Activated CD8-positive, alpha-beta memory T cell treated with anti-CD3 and anti-CD28 coated beads, Interleukin-2, amount 10 ng/mL, durations not matched to agents 7 days and 5 days (primary cell): ENCODE measurements at regions not wholly inside any gene's neighbourhood (a gene's known extent, or its start where the extent isn't known, plus 50 kb on each side); places are given as distances from the start of the nearest gene placed in this dataset.
"Not testable (repeated sequence)": the region's sequence is repeated elsewhere in the genome, so short reads cannot be mapped to it uniquely, and the experiment has no call there.

ENCODE experiments used
- ATAC-seq: fragments of 150-1000 bp; cut with Tn5 transposase; one replicate; pipeline ENCODE4 v1.10.0; 2021; ENCODE audit warnings: moderate library complexity
- CTCF ChIA-PET: fragments of 350-600 bp; sonication (Branson Sonifier 250); formaldehyde crosslinking; loops from one replicate; lab custom pipeline; 2021; ENCODE audit warnings: antibody characterized with exemption; lab: Charles Lee
- DNase-seq: peaks from one replicate; pipeline ENCODE4 v3.0.0-alpha.2; 2020
- H3K27ac Mint-ChIP-seq: one replicate; pipeline ENCODE4 v1.8.0; 2021; ENCODE audit warnings: mild to moderate bottlenecking, mixed read lengths
- H3K27me3 Mint-ChIP-seq: one replicate; pipeline ENCODE4 v1.8.0; 2021; ENCODE audit warnings: mixed read lengths
- H3K36me3 Mint-ChIP-seq: one replicate; pipeline ENCODE4 v1.8.0; 2021; ENCODE audit warnings: mild to moderate bottlenecking, mixed read lengths
- H3K4me1 Mint-ChIP-seq: one replicate; pipeline ENCODE4 v1.8.0; 2021; ENCODE audit warnings: mixed read lengths
- H3K4me3 Mint-ChIP-seq: one replicate; pipeline ENCODE4 v1.8.0; 2021; ENCODE audit warnings: mild to moderate bottlenecking, moderate library complexity, mixed read lengths
- H3K9me3 Mint-ChIP-seq: one replicate; pipeline ENCODE4 v1.8.0; 2022; ENCODE audit warnings: low read depth, mixed read lengths

- peaks cover 15% of the 10 kb centered on the region for H3K9me3 Mint-ChIP-seq
- H3K27me3 Mint-ChIP-seq = no peaks in the 10 kb centered on the region
- CTCF ChIA-PET = no interaction called here
- no peak for ATAC-seq
- H3K27ac Mint-ChIP-seq = no peak overlapping the region
- H3K36me3 Mint-ChIP-seq = peaks cover 2% of the 10 kb centered on the region
- no peak for DNase-seq
- H3K4me3 Mint-ChIP-seq = no peak overlapping the region
- no peaks in the 10 kb centered on the region for H3K4me1 Mint-ChIP-seq
These were observed 291.9 kb downstream of the SH2D4B start for GRCh38 chr10:80829562-80829961.

DNA sequence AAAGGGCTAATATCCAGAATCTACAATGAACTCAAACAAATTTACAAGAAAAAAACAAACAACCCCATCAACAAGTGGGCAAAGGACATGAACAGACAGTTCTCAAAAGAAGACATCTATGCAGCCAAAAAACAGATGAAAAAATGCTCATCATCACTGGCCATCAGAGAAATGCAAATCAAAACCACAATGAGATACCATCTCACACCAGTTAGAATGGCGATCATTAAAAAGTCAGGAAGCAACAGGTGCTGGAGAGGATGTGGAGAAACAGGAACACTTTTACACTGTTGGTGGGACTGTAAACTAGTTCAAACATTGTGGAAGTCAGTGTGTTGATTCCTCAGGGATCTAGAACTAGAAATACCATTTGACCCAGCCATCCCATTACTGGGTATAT, 295.0 kb downstream of the SH2D4B start:
- H3K27me3 Mint-ChIP-seq, ATAC-seq, H3K36me3 Mint-ChIP-seq, H3K4me1 Mint-ChIP-seq, CTCF ChIA-PET, DNase-seq, H3K27ac Mint-ChIP-seq, H3K4me3 Mint-ChIP-seq: not testable (repeated sequence)
- peaks cover 13% of the 10 kb centered on the region for H3K9me3 Mint-ChIP-seq

DNA sequence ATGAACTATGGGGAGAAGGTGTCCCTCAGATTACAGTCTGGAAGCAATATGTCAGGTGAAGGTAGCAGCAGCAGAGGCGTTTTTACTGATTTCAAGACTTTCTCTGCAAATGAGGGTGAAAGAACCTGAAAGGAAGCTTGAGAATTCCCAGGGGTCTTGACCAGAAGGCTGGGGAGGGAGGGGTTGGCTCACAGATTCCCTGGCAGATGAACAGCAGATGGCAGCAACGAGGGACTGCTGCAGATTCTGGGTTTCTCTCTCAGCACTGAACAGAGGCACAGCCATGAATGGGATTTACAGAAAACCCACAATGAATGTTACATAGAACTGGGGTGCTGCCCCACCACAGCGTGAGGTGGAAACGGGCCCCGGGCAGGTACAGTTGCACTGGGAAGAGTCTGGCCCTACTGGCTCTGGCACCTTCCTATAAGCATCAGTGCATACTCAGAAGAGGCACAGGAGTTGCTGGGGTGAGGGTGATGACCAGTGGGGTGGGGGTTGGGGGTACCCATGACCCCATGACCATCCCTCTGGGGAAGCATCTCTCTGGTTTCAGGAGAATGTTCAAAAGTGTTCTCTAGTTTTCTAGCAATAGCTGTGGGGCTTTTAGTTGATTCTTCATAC, 317.8 kb downstream of the SH2D4B start:
- CTCF ChIA-PET = no interaction called here
- Mint-ChIP-seq H3K27ac (no peak overlapping the region), H3K9me3 (no peaks in the 10 kb centered on the region), H3K4me3 (no peak overlapping the region), H3K36me3 (no peaks in the 10 kb centered on the region), H3K4me1 (no peaks in the 10 kb centered on the region), H3K27me3 (no peaks in the 10 kb centered on the region)
- ATAC-seq = no peak
- no peak for DNase-seq

GRCh38 chr10:80856186-80856585, 318.5 kb downstream of the SH2D4B start:
- Mint-ChIP-seq H3K36me3 (no peaks in the 10 kb centered on the region), H3K27ac (no peak overlapping the region), H3K27me3 (no peaks in the 10 kb centered on the region), H3K4me3 (no peak overlapping the region), H3K4me1 (no peaks in the 10 kb centered on the region), H3K9me3 (no peaks in the 10 kb centered on the region)
- CTCF ChIA-PET = no interaction called here
- ATAC-seq (no peak), DNase-seq (no peak)

- H3K27ac Mint-ChIP-seq, H3K36me3 Mint-ChIP-seq, H3K27me3 Mint-ChIP-seq, H3K9me3 Mint-ChIP-seq, DNase-seq, ATAC-seq, H3K4me1 Mint-ChIP-seq, CTCF ChIA-PET, H3K4me3 Mint-ChIP-seq: not testable (repeated sequence)
These were observed 321.6 kb downstream of the SH2D4B start for GRCh38 chr10:80859279-80859678.

DNA sequence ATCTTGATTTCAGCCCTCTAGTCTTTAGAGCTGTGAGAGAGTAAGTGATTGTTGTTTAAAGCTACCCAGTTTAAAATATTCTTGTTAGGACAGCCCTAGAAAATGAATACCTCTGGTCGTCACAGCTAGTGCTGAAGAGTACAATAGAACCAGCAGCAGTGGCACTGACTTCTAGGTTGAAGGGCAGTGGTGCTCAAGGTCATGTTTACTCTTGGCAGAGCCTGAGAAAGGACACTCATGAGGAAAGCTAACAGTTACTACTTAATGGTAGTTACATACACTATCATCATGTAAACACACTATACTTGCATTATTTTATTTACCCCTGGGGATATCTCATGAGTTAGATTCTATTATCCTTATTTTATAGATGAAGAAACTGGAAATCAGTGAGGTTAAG, 323.0 kb downstream of the SH2D4B start:
- CTCF ChIA-PET = no interaction called here
- Mint-ChIP-seq H3K27ac (no peak overlapping the region), H3K4me3 (no peak overlapping the region)

DNA sequence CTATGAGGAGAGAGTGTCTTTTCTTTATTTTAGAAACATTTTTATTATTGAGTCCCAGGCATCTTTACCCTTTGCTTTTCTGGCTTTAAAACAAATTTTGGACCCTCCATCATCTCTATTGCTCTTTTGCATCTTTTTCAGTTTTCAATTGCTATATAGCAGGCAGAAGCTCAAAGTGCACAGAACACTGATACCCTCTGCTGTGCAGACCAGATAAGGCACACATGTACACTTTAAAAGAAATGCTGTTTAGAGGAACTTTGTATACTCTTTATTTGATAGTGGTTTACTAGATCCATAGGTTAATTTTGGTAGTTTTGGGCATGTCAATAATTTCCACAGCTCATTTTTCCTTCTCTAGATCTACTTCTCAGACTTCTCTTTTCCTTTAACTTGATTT, 324.2 kb downstream of the SH2D4B start:
- ATAC-seq (no peak), DNase-seq (no peak)
- no peak overlapping the region for H3K27ac Mint-ChIP-seq
- peaks cover 2% of the 10 kb centered on the region for H3K9me3 Mint-ChIP-seq
- H3K4me1 Mint-ChIP-seq = no peaks in the 10 kb centered on the region
- H3K4me3 Mint-ChIP-seq = no peak overlapping the region
- H3K27me3 Mint-ChIP-seq = no peaks in the 10 kb centered on the region
- no peaks in the 10 kb centered on the region for H3K36me3 Mint-ChIP-seq
- CTCF ChIA-PET = interaction anchor here (1.0 kb wide), 1 partner anchor 162 kb away, joined by 4 read pairs; no protein-coding TSS in a partner anchor

More for the DNA sequence above, 323.0 kb downstream of the SH2D4B start:
- Mint-ChIP-seq H3K27me3 (no peaks in the 10 kb centered on the region), H3K9me3 (peaks cover 2% of the 10 kb centered on the region), H3K36me3 (no peaks in the 10 kb centered on the region), H3K4me1 (no peaks in the 10 kb centered on the region)
- ATAC-seq (no peak), DNase-seq (no peak)

DNA sequence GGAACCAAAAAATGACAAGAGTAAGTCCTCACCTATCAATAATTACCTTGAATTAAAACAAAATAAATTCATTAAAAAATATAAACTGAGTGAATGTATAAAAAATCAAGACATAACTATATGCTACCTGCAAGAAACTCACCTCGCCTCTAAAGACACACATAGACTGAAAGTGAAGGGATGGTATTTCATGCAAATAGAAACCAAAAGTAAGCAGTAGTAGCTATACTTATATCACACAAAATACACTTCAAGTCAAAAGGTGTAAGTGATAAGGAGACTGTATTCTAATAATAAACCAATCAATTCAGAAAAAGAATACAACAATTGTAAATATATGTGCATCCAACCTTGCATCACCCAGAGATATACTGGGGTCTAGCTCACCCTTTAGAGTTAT, 332.6 kb downstream of the SH2D4B start:
- no peak overlapping the region for H3K4me3 Mint-ChIP-seq
- no peaks in the 10 kb centered on the region for H3K27me3 Mint-ChIP-seq
- CTCF ChIA-PET = no interaction called here
- no peak for ATAC-seq
- no peak overlapping the region for H3K27ac Mint-ChIP-seq
- no peaks in the 10 kb centered on the region for H3K4me1 Mint-ChIP-seq
- no peak for DNase-seq
- no peaks in the 10 kb centered on the region for H3K36me3 Mint-ChIP-seq
- peaks cover 2% of the 10 kb centered on the region for H3K9me3 Mint-ChIP-seq

DNA sequence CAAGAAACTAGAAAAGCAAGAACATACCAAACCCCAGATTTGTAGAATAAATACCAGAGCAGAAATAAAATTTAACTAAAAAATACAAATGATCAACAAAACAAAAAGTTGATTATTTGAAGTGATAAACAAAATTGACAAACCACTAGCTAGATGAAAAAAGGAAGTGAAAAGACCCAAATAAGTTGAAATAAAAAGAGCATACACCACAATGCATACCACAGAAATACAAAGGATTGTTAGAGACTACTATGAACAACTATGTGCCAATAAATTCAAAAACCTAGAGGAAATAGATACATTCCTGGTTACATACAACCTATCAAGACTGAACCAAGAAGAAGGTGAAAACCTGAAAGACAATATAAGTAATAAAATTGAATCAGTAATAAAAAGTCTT, 333.4 kb downstream of the SH2D4B start:
- no peak for ATAC-seq
- Mint-ChIP-seq H3K4me1 (no peaks in the 10 kb centered on the region), H3K36me3 (no peaks in the 10 kb centered on the region), H3K27me3 (no peaks in the 10 kb centered on the region), H3K27ac (no peak overlapping the region), H3K9me3 (peaks cover 2% of the 10 kb centered on the region), H3K4me3 (no peak overlapping the region)
- CTCF ChIA-PET = no interaction called here
- no peak for DNase-seq

DNA sequence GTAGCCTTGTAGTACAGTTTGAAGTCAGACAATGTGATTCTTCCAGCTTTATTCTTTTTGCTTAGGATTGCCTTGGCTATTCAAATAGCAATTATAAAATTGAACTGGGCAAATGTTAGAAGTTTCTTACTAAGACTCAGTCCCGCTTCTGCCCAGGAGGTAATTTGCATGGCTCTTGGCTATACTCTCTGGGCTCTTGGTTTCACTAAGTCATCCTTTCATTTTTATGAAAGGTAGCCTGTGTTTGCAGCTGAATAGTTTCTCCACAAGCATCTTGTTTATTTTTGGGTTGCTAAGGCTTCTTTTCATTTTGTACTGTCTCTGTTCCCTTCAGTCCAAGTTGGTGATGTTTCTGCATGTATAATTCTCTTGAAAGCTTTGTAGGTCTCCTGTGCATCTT, 340.6 kb downstream of the SH2D4B start:
- Mint-ChIP-seq H3K4me1 (no peaks in the 10 kb centered on the region), H3K36me3 (no peaks in the 10 kb centered on the region), H3K27ac (no peak overlapping the region), H3K27me3 (no peaks in the 10 kb centered on the region), H3K4me3 (no peak overlapping the region), H3K9me3 (no peaks in the 10 kb centered on the region)
- DNase-seq (no peak), ATAC-seq (no peak)
- CTCF ChIA-PET = no interaction called here

DNA sequence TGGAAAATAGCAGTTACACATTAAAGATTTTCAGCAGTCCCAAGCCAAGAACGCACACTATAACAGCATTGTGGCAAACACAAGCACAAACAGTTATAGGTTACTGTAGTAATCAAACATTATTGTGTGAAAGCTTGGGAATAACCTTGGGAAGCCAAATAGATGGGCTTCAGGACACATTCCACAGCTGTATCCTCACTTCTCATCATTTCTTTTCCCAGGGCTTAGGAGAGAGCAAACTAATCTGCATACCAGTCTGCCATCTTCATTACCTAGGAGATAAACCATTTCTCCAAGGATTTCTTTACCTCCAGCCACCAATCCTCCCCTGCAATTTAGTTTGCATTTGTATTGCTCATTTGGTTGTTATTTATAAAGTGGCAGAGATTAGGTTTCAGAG, 352.4 kb downstream of the SH2D4B start:
- Mint-ChIP-seq H3K27me3 (no peaks in the 10 kb centered on the region), H3K27ac (no peak overlapping the region), H3K9me3 (no peaks in the 10 kb centered on the region), H3K4me3 (no peak overlapping the region), H3K36me3 (no peaks in the 10 kb centered on the region), H3K4me1 (no peaks in the 10 kb centered on the region)
- CTCF ChIA-PET = no interaction called here
- ATAC-seq = no peak
- DNase-seq = no peak

DNA sequence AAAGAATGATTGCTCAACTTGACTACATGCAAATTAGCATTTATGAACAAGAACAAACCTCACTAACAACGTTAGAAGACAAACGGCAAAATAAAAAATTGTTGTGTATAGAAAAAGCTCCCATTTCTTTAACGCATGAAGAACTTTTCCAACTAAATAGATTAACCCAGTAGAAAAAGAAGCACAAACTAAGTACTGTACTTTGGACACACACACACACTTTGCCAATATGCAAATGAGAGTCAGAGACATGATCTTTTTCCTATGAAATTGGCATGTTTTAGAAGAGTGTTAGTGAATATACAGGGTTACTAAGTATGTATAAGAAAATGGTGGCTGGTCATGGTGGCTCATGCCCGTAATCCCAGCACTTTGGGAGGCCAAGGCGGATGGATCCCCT, 355.6 kb downstream of the SH2D4B start:
- Mint-ChIP-seq H3K4me1 (no peaks in the 10 kb centered on the region), H3K4me3 (no peak overlapping the region), H3K36me3 (no peaks in the 10 kb centered on the region), H3K27me3 (no peaks in the 10 kb centered on the region), H3K9me3 (no peaks in the 10 kb centered on the region), H3K27ac (no peak overlapping the region)
- CTCF ChIA-PET = no interaction called here
- DNase-seq (no peak), ATAC-seq (no peak)

GRCh38 chr10:80894311-80894791, 356.6 kb downstream of the SH2D4B start:
- DNase-seq (no peak), ATAC-seq (no peak)
- CTCF ChIA-PET = interaction anchor here (0.8 kb wide), 1 partner anchor 232 kb away, joined by 4 read pairs; no protein-coding TSS in a partner anchor
- no peaks in the 10 kb centered on the region for H3K4me1 Mint-ChIP-seq
- no peaks in the 10 kb centered on the region for H3K36me3 Mint-ChIP-seq
- no peaks in the 10 kb centered on the region for H3K27me3 Mint-ChIP-seq
- no peaks in the 10 kb centered on the region for H3K9me3 Mint-ChIP-seq
- no peak overlapping the region for H3K27ac Mint-ChIP-seq
- no peak overlapping the region for H3K4me3 Mint-ChIP-seq

GRCh38 chr10:80894797-80895467, 357.2 kb downstream of the SH2D4B start:
- no peak overlapping the region for H3K27ac Mint-ChIP-seq
- H3K4me1 Mint-ChIP-seq = no peaks in the 10 kb centered on the region
- H3K36me3 Mint-ChIP-seq = no peaks in the 10 kb centered on the region
- DNase-seq (no peak), ATAC-seq (no peak)
- H3K27me3 Mint-ChIP-seq = no peaks in the 10 kb centered on the region
- CTCF ChIA-PET = interaction anchor here (0.8 kb wide), 1 partner anchor 232 kb away, joined by 4 read pairs; no protein-coding TSS in a partner anchor
- no peak overlapping the region for H3K4me3 Mint-ChIP-seq
- H3K9me3 Mint-ChIP-seq = no peaks in the 10 kb centered on the region
